ENCODE measurements at regions not wholly inside any gene's neighbourhood (a gene's known extent, or its start where the extent isn't known, plus 50 kb on each side); places are given as distances from the start of the nearest gene placed in this dataset.

GRCh38 chr6:65900928-65901327 lies 193.9 kb upstream of the EYS start:
- no peak for DNase-seq

GRCh38 chr6:65896140-65896539 lies 189.1 kb upstream of the EYS start:
- DNase-seq = no peak

- DNase-seq = no peak
Observed at GRCh38 chr6:65876668-65877067, 169.6 kb upstream of the EYS start.

GRCh38 chr6:65852369-65852852 lies 145.4 kb upstream of the EYS start:
- DNase-seq = no peak

- no peak for DNase-seq
Observed at GRCh38 chr6:65830151-65830550, 123.1 kb upstream of the EYS start.

- DNase-seq = no peak
Observed at GRCh38 chr6:65819152-65819551, 112.1 kb upstream of the EYS start.

- no peak for DNase-seq
Observed at GRCh38 chr6:65818576-65818975, 111.5 kb upstream of the EYS start.

- DNase-seq = no peak
Observed at GRCh38 chr6:65816991-65817390, 110.0 kb upstream of the EYS start.

- no peak for DNase-seq
Observed at GRCh38 chr6:65814071-65814470, 107.0 kb upstream of the EYS start.

GRCh38 chr6:65803186-65803585 lies 96.2 kb upstream of the EYS start:
- no peak for DNase-seq

- no peak for DNase-seq
Observed at GRCh38 chr6:65799389-65799788, 92.4 kb upstream of the EYS start.

- DNase-seq = no peak
Observed at GRCh38 chr6:65798280-65799014, 91.4 kb upstream of the EYS start.

GRCh38 chr6:65790666-65791065 lies 83.6 kb upstream of the EYS start:
- no peak for DNase-seq

- DNase-seq = no peak
Observed at GRCh38 chr6:65787787-65788186, 80.8 kb upstream of the EYS start.

GRCh38 chr6:65786815-65787214 lies 79.8 kb upstream of the EYS start:
- no peak for DNase-seq

GRCh38 chr6:65780691-65781090 lies 73.7 kb upstream of the EYS start:
- no peak for DNase-seq

GRCh38 chr6:65776332-65776731 lies 69.3 kb upstream of the EYS start:
- DNase-seq = no peak

- DNase-seq = no peak
Observed at GRCh38 chr6:65771946-65772345, 64.9 kb upstream of the EYS start.

GRCh38 chr6:65761890-65762289 lies 54.9 kb upstream of the EYS start:
- no peak for DNase-seq

GRCh38 chr6:65760285-65760684 lies 53.3 kb upstream of the EYS start:
- DNase-seq = no peak
